GM13976 (cell line): ENCODE measurements at regions not wholly inside any gene's neighbourhood (a gene's known extent, or its start where the extent isn't known, plus 50 kb on each side); places are given as distances from the start of the nearest gene placed in this dataset.

Source experiments
- DNase-seq: peaks from one replicate; pipeline ENCODE4 v3.0.0; 2012; ENCODE audit warnings: low spot score
- in situ Hi-C: fragments of 300-500 bp; cut with MboI; formaldehyde crosslinking; loops from one replicate; pipeline ENCODE4 v1.12.0; 2022; ENCODE audit warnings: low sequenced_read_pairs, mixed read lengths, inconsistent platforms; ENCODE audit not compliant: unreplicated experiment
- TF ChIP-seq, protein P1 (sequence below): IDR thresholded peaks from 2 replicates; pipeline ENCODE4 v1.5.1; 2012; ENCODE audit warnings: borderline replicate concordance, mild to moderate bottlenecking; ENCODE audit not compliant: insufficient read depth; ENCODE audit errors: extremely low read depth, missing control alignments, control extremely low read depth

DNA sequence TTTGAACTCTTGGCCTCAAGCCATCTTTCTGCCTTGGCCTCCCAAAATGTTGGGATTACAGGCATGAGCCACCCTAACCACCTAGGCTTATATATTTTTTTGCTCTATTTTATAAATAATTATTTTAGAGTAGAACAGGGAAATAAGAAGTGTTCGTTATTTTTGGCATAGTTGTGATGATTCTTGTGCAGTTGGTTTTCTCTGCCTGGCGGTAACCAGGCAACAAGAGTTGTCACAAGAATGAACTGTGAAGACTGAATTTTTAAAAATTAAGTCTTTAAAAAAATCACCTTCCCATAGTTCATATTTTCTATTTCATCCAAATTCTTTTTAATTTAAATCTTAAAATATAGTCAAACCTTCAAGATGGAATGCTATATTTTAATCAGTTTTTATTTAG lies 310.2 kb downstream of the ARL6IP6 start:
- in situ Hi-C loops: no loop called here
- TF ChIP-seq, protein P1, sequence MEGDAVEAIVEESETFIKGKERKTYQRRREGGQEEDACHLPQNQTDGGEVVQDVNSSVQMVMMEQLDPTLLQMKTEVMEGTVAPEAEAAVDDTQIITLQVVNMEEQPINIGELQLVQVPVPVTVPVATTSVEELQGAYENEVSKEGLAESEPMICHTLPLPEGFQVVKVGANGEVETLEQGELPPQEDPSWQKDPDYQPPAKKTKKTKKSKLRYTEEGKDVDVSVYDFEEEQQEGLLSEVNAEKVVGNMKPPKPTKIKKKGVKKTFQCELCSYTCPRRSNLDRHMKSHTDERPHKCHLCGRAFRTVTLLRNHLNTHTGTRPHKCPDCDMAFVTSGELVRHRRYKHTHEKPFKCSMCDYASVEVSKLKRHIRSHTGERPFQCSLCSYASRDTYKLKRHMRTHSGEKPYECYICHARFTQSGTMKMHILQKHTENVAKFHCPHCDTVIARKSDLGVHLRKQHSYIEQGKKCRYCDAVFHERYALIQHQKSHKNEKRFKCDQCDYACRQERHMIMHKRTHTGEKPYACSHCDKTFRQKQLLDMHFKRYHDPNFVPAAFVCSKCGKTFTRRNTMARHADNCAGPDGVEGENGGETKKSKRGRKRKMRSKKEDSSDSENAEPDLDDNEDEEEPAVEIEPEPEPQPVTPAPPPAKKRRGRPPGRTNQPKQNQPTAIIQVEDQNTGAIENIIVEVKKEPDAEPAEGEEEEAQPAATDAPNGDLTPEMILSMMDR: no peak
- no peak for DNase-seq

DNA sequence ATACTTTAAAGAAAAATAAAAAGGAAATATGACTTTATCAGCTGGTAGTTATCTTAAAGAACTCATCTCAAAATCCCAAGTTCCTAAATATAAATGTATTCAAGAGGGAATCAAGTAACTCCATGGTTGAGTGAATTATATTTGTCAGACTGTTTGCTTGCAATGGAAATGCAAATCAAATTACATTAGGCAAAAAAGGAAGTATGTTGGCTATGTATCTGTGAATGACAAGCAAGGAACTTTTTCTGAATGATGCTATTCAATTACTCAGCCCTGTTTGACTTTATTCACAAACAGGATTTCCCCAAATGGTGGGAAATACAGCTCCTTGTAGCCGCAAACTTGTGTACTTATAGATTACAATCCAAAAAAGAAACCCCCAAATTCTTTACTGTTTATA lies 309.1 kb downstream of the ARL6IP6 start:
- TF ChIP-seq, protein P1: no peak
- DNase-seq: no peak
- in situ Hi-C loops: no loop called here

- in situ Hi-C loops: no loop called here
- TF ChIP-seq, protein P1: no peak
- DNase-seq: no peak
Measured at GRCh38 chr2:153020201-153020600, 301.8 kb downstream of the ARL6IP6 start.

GRCh38 chr2:153005071-153005730 lies 286.8 kb downstream of the ARL6IP6 start:
- TF ChIP-seq, protein P1: no peak
- in situ Hi-C loops: no loop called here
- DNase-seq: no peak

- TF ChIP-seq, protein P1: no peak
- in situ Hi-C loops: no loop called here
- DNase-seq: no peak
Measured at GRCh38 chr2:153004627-153005026, 286.2 kb downstream of the ARL6IP6 start.

GRCh38 chr2:152974146-152974545 lies 255.7 kb downstream of the ARL6IP6 start:
- in situ Hi-C loops: no loop called here
- TF ChIP-seq, protein P1: no peak
- DNase-seq: no peak
